ENCODE measurements at regions not wholly inside any gene's neighbourhood (a gene's known extent, or its start where the extent isn't known, plus 50 kb on each side); places are given as distances from the start of the nearest gene placed in this dataset.

GRCh38 chr22:48431014-48431413, 1396.7 kb downstream of the BRD1 start:
- TF ChIP-seq CTCF (conservative IDR thresholded peaks at IDR 0.05; ENCODE audit: low read length), result no peak
- no peak for TF ChIP-seq EZH2phosphoT487 (IDR thresholded peaks at IDR 0.05; ENCODE audit: borderline replicate concordance)
